NCI-H345 treated with DMSO at 0.1 percent for 48 hours (cell line): ENCODE measurements at regions not wholly inside any gene's neighbourhood (a gene's known extent, or its start where the extent isn't known, plus 50 kb on each side); places are given as distances from the start of the nearest gene placed in this dataset.

Experiments used
- DNase-seq: peaks from one replicate; lab custom pipeline; 2025; ENCODE audit not compliant: unreplicated experiment; lab: John Stamatoyannopoulos, UW

DNA sequence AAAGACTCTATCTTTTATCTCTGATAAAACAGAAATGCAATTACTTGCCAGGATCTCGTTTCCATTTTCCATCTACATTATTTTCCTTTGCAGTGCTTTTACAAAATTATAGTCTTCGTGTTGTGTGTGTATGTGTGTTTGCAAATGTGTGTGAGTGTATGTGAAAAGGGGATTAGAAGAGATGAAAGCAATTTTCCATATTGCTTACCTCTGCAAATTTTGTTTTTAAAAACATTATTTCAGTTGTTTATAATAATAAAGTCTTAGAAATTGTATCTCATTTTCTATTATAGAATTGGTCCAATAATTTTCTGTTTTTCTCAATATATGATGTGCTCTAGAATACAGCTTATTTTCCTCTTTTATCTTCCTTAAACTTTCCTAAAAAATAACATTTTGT lies 421.3 kb upstream of the ANKRD30A start:
- no peak for DNase-seq

DNA sequence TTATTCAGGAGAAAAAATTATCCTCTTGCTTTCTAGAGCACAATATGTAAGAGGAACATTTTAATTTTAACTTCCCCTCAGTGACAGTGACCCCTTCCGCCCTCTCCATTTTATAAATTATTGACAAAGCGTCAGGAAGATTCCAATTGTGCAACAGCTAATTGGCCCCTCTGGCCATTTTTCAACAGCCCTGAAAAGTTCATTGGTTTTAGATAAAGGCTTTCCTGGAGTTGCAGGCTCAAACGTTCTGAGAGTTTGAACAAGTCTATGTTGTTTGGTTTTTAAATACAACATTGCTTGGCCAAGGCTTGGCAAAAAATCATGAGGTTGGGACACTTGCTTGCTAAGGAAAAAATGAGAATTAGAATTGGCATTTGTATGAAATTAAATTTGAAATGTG lies 422.2 kb upstream of the ANKRD30A start:
- no peak for DNase-seq

DNA sequence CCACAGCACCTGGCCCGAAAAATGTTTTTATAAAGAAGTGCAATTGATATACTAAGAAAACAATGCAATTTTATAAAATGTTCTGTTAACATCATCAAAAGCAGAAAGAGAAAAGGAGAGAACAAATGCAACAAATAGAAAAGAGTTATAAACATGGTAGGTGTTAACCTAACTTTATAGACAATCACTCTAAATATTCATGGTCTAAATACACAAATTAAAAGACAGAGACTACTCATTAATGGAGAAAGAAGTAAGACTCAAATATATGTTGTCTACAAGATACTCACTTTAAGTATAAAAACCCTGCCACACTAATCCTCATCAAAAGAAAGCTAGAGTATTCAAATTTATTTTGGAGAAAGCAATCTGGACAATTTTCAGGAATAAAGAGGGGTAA lies 425.3 kb upstream of the ANKRD30A start:
- no peak for DNase-seq

DNA sequence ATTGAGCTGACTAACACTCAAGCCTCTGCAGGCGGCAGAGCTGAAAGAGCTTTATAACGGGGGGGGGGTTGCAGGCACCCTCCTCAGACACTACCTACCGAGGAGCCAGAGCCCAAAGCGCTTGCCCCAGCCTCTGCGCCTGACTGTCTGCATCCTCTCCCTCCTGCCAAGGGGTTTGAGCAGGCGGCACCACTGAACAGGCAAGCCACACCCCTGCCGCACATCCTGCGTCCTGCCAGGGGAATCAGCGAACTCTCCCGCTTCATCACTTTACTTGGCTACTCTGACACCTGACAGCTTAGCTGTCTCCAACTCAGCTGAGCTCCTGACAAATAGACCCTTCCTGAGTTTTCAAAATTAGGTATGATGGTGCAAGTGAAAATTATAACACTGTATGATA lies 432.6 kb upstream of the ANKRD30A start:
- no peak for DNase-seq

DNA sequence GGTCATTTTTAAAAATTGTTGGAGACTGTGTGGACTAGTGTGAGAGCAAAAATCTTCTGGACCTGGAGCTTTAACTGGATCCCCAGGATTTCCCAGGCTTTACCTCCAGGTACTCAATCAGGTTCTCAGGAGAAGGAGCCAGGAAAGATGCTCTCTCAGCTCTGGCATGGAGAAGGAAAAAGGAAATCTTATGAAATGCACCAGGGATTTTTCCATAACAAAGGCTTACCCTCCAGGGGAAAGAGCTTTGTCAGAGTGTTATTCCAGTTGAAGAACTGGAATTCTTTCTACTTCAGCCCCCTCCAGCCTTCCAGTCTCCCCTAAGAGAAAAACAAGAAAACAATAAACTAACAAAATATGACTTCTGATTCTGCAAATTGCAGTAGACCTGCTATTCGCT lies 436.7 kb upstream of the ANKRD30A start:
- DNase-seq = no peak

DNA sequence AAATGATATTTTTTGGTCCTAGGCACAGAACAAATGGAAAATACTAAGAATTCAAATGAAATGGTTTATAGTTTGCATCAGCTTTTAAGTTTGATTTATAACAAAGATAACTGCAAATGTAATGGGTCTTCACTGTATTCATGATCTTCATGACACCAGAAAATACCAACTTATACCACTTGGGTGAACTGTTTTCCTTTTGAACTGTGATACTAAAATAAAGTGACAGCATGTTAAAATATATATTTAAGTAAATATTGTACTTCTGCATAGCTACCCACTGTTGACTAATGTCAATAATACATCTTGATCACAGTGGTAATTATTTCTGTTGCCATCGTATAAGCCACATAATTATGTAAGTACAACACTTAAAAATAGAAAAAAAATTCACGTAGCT lies 442.0 kb upstream of the ANKRD30A start:
- DNase-seq = no peak

DNA sequence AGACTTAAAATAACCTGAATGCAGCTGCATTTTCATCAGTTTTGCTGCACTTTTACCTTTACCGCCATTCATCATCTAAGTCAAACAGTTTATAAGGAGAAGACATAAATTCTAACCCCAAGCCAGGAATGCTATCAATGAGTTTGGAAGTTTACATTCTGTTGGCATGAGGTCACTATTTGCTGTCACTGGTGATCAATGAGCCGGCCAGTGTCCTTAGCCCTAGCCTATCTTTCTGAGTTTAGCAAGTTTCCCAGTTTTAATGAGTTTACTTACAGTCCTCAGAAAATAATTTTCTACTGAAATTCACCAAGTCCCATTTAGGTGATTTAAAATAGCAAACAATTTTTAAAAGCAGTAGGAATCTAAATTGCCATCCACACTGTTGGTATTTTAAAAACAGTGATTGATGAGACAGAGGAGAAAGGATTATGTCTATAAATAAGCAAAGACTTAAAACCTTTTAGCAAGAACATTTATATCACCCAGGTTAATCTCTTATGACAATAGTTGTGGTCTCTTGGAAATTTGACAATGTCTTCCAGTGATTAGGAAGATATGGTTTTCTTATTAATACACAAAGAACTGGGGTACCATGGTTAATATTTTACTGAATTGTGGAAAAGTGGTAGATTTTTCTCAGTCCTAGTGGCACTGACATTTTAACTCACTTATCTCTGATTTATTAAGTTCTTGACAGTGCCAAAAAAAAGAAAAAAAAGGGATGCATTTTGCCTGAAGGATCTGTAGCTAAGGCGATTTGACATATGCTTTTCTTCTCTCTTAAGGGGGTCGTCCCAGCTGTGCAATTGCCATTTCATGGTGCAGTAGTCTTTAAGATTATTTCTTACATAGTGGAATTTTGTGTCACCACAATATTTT lies 443.4 kb upstream of the ANKRD30A start:
- DNase-seq = no peak

DNA sequence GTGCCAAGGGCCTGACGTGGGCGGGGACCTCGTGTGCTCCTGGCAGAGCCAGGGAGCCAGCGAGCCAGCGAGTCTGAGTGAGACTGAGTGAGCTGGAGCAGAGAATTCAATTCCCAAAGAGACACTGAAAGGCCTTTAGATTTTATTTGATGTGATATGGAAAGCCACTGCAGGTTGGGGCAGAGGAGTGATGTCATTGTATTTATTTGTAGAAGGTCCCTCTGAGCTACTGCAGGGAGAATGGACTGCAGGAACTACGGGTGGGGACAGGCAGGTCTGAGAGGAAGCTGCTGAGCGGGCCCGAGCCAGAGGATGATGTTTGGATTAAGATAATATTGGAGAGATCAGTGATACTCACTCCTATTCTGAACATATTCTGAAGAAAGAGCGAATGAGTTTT lies 445.8 kb upstream of the ANKRD30A start:
- DNase-seq = no peak

DNA sequence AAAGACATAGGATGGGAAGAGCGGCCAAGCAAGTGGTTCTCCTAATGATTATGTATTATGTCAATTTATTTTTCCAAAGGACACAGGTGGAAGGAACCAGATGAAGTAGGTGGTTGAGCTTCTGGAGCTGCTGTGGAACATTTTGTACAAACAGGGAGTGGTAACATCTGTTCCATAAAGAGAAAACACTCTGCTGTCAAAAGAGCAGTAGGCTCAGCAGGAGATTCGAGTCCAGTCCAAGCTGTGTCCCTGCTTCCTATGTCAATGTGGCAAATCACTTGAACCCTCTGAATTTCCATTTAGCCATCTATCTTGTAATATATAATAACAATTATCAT lies 448.0 kb upstream of the ANKRD30A start:
- DNase-seq = no peak

DNA sequence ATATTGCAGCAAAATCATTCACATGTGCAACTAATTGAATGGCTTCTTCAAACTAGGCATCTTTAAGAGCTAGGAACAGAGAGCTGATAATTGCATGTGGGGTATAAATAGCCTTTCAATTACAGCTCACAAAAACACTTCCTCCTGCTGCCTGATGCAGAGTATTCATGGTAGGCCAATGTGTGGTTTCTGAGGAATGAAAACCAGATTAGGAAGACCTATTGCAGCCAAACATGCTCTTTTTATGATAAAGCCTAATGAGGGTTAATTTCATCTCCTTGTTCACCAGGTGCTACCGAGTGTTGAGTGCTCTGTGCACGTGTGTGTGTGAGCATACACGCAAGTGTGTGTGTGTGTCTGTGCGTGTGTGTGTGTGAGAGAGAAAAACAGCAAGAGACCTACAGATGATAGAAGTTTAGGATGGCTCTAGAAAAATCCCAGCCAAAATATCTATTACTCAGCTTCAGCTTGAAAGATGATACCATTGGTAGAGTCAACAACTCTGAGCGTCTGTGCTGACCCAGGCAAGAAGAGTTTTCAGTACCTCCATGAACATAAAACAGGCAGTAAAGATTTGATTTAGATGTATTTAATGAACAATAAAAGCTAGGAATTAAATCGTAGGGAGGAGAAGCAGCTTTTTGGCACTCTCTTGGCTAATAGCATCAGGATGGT lies 448.5 kb upstream of the ANKRD30A start:
- no peak for DNase-seq

DNA sequence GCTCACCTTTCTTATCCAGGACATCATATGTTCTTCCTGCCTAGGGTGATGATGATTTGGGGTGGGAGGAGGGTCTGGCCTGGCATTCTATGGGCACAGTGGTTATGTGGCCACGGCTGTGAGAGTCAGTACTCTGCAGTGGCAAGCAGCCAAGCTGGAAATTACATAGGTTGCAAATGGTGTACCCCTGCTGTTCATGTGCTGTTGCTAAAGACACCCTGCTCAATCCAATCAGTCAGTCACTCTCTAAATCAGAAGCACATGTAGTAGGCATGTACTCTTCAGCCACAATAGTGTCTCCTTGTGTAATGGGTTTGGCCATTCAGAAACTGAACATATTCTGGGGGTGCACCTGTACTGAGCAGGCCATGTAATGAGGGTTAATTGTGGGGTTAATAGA lies 449.1 kb upstream of the ANKRD30A start:
- peak; percentile 15 for DNase-seq

DNA sequence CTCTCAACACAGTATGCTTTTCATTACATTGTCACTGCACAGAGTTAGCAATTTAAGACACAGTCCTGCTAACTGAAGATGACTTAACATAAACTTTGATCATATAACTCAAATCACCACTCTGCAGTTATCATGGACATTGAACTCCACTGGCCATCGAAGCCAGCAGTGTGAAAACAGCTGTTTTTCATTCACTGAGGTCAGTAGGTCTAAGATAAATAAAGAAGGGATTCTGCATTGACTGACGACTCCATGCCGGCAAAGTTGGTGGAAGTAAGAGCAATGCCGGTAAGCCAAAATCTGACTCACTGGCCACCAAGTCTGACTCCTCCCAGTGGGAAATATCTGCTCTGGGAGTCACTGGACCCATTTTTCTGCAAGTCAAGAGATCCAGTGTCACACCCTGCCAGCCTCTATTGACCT lies 449.9 kb upstream of the ANKRD30A start:
- no peak for DNase-seq

DNA sequence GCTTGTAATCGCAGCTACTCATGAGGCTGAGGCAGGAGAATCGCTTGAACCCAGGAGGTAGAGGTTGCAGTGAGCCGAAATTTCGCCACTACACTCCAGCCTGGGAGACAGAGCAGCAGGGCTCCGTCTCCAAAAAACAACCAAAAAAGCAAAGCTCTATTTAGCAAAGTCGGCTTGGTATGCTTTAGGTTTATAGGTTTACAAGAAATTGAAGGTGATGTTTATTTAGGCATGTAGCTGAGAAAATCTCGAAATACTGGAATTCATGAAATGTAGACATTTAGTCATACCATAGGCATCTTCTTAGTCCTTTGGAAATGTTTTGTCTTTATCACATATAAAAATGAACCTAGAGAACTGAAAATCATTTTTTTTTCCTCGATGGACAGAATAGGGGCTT lies 453.8 kb upstream of the ANKRD30A start:
- no peak for DNase-seq

DNA sequence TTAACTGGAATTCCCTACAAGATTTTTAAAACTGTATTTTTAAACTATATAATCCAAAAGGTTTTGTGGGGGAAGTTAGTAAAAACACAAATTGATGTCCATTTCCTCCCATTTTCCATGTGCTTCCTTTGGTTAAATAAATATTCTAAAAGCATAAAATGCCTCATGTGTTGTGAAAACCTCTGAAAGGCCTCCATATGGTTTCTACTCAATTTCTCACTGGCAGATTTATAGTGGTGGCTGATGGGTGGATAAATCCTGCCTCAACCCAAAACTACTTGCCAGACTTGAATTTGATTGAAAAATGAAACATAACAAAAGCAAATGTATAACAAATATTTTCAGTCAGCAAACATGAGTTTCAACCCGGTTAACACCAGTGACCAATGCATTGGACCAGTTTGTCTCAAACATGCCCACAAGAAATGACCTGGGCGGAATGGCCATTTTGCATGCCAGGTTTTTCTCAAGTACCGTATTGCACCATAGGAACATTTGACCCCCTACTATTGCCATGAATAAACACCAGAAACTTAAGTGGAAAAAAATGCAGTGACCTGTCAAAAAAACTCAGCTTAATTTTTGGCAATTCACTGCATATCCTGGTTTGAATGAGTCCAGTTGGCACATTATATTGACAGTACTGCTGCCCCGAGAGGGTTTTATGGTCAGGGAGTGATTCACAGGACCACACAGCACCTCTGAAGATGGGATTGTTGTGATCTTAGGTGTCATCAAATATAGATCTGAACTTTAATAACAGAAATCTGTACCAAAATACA lies 454.6 kb upstream of the ANKRD30A start:
- no peak for DNase-seq

DNA sequence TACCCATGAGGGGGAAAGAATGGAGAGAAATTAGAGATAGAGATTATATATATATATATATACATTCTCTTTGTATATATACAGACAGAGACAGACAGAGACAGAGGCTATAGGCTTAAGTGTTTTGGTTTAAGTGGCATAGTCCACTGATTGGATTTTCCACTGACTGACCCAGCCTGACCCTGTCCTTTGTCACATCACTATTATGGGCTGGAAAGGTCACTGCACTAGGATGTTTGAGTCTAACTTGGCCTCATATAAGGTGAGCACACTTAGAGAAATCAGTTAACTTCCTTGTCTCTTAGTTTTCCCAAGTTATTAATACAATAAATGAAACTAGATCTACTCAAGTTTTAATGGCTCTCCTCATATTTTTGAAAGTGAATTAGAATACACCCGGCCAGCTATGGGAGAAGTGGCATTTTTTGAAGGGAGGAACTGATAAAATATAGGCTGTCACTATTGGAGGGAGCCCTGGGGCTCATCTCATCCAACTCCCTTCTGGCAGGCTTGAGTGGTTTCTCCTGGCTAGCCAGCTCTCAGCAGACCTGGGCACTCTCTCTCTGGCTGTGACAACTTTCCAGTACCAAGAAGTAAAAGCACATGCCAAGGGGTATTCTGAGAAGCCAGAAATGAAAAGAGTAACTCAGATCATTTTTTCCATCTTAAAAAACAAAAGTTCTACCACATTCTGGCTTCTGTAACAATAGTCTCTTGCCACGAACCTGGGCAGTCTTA lies 455.6 kb upstream of the ANKRD30A start:
- no peak for DNase-seq

DNA sequence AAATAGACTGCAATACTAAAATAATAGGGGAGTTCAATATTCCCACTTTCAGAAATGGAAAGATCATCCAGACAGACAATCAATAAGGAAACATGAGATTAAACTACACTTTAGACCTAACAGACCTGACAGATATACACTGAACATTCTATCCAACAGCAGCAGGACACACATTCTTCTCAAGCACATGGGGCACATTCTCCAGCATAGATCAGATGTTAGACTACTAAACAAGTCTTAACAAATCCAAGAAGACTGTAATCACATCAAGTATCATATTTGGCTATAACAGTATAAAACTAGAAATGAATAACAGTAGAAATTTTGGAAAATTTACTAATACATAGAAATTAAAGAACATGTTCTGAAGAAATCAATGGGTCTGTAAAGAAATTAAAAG lies 458.9 kb upstream of the ANKRD30A start:
- DNase-seq = no peak

DNA sequence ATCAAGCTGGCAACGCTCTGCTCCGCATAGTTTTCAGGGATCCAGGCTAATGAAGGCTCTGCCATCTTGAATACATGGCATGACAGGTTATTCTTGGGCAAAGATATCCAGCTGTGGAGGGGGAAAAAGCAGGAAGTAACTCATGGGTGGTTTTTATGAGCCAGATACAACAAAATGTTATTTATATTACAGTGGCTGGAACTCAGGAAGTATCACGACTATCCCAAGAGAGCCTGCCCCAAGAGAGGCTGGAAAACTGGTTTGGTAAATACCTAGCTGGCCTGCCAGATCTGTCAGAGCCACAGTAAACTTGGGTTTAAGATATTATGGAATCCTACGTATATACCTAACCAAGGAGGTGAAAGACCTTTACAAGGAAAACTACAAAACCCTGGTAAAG lies 462.8 kb upstream of the ANKRD30A start:
- DNase-seq = no peak

DNA sequence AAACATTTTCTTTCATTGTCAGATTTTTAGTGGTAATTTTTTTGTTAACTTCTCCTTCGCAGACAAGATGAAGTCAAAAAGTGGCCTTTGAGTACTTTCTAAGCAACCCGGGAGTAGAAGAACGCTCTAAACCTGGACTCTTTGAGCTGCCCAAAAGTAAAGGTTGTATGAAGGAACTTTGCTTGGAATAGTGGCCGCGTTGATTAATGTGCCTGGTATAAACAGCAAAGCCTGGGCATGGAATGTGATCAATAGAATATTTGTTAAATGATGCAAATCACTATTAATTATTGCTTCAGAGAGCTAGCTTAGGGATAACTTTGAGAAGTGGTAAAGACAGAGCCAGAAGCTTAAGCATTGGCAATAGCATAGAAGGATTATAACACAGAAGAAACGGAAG lies 475.1 kb upstream of the ANKRD30A start:
- no peak for DNase-seq

DNA sequence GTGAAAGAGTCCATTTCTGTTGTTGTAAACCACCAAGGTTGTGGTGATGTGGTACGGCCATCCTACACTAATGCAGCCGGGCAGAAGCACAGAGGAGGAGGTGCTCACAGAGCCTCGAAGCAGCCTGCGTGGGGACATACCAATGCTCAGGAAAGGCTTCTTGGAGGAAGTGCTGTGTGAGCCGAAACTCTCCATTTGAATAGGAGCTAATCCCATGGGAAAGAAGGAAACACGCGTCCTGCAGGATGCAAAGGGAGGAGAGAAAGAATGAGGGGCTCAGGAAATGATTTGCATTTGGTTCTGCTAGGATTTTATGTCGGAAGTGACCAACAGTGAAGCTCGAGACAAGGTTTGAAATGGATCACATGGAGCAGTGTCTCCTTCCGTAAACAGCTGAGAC lies 477.9 kb upstream of the ANKRD30A start:
- no peak for DNase-seq

DNA sequence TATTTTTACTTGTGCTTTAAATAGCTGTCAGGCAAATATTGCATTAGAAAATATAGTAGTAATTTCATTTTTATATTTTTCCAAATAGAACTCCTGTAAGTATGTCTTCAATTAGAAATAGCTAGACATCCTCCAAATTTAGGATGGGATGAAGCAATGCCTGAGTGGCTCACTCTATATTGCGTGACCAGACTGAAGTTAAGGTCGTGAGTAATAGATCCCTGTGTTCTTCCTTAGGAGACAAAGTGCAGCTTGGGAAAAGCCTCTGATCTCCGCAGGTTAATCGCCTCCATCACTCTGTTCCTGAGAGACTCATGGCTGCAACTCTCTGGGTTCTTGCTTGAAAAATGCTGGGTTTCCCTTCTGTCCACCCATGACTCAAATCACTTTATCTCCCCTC lies 484.8 kb upstream of the ANKRD30A start:
- DNase-seq = no peak

DNA sequence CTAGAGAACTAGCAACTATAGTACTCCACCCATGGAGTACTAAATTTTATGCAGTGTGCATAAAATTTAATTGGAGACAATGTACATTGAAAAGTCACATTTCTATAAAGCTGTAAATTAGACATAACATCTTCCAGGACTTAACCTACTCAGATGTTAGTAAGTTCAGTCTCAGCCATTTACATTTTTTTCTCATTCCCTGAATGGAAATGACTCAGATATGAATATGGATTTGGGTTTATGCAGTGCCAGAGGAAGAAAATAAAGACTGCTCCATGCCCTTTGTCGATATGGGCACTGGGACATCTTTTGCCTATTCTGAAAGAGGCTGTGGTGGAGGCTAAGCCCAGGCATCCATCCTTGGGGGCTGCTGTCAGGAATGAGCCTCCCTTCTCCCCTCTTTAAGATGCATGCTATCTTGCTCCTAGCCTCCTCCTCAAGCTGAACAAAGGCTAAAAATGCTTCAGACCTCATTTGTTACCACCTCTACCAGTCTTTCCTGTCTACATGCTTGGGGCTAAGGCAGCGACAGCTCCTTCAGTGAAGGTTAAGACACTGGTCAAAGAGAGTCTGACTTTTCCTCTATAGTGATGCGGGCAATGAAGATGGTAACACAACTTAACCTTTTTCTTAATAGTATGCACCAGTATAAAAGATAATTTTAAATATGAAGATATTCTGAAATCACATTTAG lies 486.8 kb upstream of the ANKRD30A start:
- DNase-seq = no peak
